Lower leg skin (tissue), 4 donors: ENCODE measurements at regions not wholly inside any gene's neighbourhood (a gene's known extent, or its start where the extent isn't known, plus 50 kb on each side); places are given as distances from the start of the nearest gene placed in this dataset.
"Not testable (repeated sequence)": the region's sequence is repeated elsewhere in the genome, so short reads cannot be mapped to it uniquely, and the experiment has no call there.

ENCODE experiments used
- DNase-seq, 2 donors: peaks; one replicate each; pipeline ENCODE4 v3.0.0-alpha.2; 2019; ENCODE audit warnings: low spot score in 2 of 2
- H3K4me3 ChIP-seq: fragments of 200-600 bp; sonication (generic); 2 replicates; pipeline ENCODE4 v1.5.1; 2017; ENCODE audit warnings: mild to moderate bottlenecking, low read depth; ENCODE audit not compliant: poor library complexity, severe bottlenecking
- POLR2A ChIP-seq, 2 donors: fragments of 450-650 bp; IDR thresholded peaks; one replicate each; pipeline ENCODE4 v1.6.1; 2016 to 2017; ENCODE audit warnings: antibody characterized with exemption in 2 of 2, mild to moderate bottlenecking in 1 of 2, moderate library complexity in 1 of 2
- WGBS, 2 donors: methylation state at CpG; one replicate each; pipeline ENCODE4 v1.1.5; 2018; 5-methylcytosine and 5-hydroxymethylcytosine counted together
- intact Hi-C: fragments of 100-400 bp; cut with DNase I; formaldehyde crosslinking; loops from one replicate; pipeline ENCODE4 v1.15.0; 2023; ENCODE audit warnings: low total_unique reads
- TF ChIP-seq, protein P1 (sequence below), 3 donors: fragments of 450-650 bp; IDR thresholded peaks; one replicate each; pipeline ENCODE4 v1.5.1; 2016; ENCODE audit warnings: antibody characterized with exemption in 3 of 3, mild to moderate bottlenecking in 3 of 3, moderate library complexity in 2 of 3

GRCh38 chr6:103344554-103345163 is 1515.1 kb downstream of the HACE1 start:
- intact Hi-C loops: no loop called here
- TF ChIP-seq POLR2A (IDR thresholded peaks at IDR 0.05): no peak
- TF ChIP-seq, protein P1, sequence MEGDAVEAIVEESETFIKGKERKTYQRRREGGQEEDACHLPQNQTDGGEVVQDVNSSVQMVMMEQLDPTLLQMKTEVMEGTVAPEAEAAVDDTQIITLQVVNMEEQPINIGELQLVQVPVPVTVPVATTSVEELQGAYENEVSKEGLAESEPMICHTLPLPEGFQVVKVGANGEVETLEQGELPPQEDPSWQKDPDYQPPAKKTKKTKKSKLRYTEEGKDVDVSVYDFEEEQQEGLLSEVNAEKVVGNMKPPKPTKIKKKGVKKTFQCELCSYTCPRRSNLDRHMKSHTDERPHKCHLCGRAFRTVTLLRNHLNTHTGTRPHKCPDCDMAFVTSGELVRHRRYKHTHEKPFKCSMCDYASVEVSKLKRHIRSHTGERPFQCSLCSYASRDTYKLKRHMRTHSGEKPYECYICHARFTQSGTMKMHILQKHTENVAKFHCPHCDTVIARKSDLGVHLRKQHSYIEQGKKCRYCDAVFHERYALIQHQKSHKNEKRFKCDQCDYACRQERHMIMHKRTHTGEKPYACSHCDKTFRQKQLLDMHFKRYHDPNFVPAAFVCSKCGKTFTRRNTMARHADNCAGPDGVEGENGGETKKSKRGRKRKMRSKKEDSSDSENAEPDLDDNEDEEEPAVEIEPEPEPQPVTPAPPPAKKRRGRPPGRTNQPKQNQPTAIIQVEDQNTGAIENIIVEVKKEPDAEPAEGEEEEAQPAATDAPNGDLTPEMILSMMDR (IDR thresholded peaks at IDR 0.05): no peak

DNA sequence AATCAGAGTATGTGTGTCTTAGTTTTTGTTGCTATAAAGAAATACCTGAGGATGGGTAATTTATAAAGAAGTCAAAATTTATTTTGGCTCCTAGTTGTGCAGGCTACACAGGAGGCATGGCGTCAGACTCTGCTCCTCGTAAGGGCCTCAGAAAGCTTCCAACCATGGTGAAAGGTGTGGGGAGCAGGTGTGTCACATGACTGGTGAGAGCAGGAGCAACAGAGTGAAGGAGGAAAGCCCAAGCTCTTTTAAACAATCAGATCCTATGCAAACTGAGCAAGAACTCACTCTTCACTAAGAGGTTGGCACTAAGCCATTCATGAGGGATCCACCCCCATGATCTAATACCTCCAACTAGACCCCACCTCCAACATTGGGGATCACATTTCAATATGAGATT is 1524.3 kb downstream of the HACE1 start:
- no peak for TF ChIP-seq POLR2A (IDR thresholded peaks at IDR 0.05)
- TF ChIP-seq, protein P1 (IDR thresholded peaks at IDR 0.05): no peak
- no peak for DNase-seq
- WGBS, 2 donors: 73 to 75% methylated on average over 2 of the region's 2 CpGs
- intact Hi-C loops: no loop called here
- H3K4me3 ChIP-seq: no peak overlapping the region

More at GRCh38 chr6:103344554-103345163, 1515.1 kb downstream of the HACE1 start:
- H3K4me3 ChIP-seq: no peak overlapping the region
- WGBS, 2 donors: 89 to 92% methylated on average over 2 of the region's 2 CpGs
- no peak for DNase-seq

GRCh38 chr6:103326760-103327757 is 1532.7 kb downstream of the HACE1 start:
- TF ChIP-seq, protein P1 (IDR thresholded peaks at IDR 0.05): no peak
- TF ChIP-seq POLR2A (IDR thresholded peaks at IDR 0.05): no peak
- 59 to 66% methylated on average over 4 of the region's 4 CpGs for WGBS, 2 donors
- no peak overlapping the region for H3K4me3 ChIP-seq
- DNase-seq: no peak
- intact Hi-C loops: no loop called here

- H3K4me3 ChIP-seq: no peak overlapping the region
- no peak for TF ChIP-seq POLR2A (IDR thresholded peaks at IDR 0.05)
- TF ChIP-seq, protein P1 (IDR thresholded peaks at IDR 0.05): no peak
- intact Hi-C loops: no loop called here
- DNase-seq: no peak
These were observed 1546.3 kb downstream of the HACE1 start for GRCh38 chr6:103313432-103313831.

GRCh38 chr6:103294376-103294775 is 1565.3 kb downstream of the HACE1 start:
- H3K4me3 ChIP-seq, intact Hi-C loops, DNase-seq: not testable (repeated sequence)
- no CpG with 5 or more reads among the region's 35 CpGs for WGBS, 2 donors

- no peak for DNase-seq
- TF ChIP-seq POLR2A (IDR thresholded peaks at IDR 0.05): no peak
- TF ChIP-seq, protein P1 (IDR thresholded peaks at IDR 0.05): no peak
- H3K4me3 ChIP-seq: no peak overlapping the region
- 26 to 55% methylated on average over 2 of the region's 2 CpGs for WGBS, 2 donors
- intact Hi-C loops: no loop called here
These were observed 1574.9 kb downstream of the HACE1 start for GRCh38 chr6:103284835-103285234.
